GM23338 (cell line): ENCODE measurements at regions not wholly inside any gene's neighbourhood (a gene's known extent, or its start where the extent isn't known, plus 50 kb on each side); places are given as distances from the start of the nearest gene placed in this dataset.

Source experiments
- ATAC-seq: fragments of 200-7000 bp; cut with Tn5 transposase; 3 replicates; pipeline ENCODE4 v1.9.1; 2020
- DNase-seq: peaks from one replicate; pipeline ENCODE4 v3.0.0-alpha.2; 2015; ENCODE audit warnings: low spot score
- H2AFZ ChIP-seq: fragments of 200-600 bp; sonication (generic); 2 replicates; pipeline ENCODE4 v1.8.0; 2016; ENCODE audit warnings: antibody characterized with exemption, mild to moderate bottlenecking, moderate library complexity
- H3F3A ChIP-seq: fragments of 200-600 bp; sonication (generic); replicated peaks from 2 replicates; pipeline ENCODE4 v1.8.0; 2017; ENCODE audit warnings: antibody characterized with exemption, mixed run types, low read depth
- H3K27ac ChIP-seq: fragments of 200-600 bp; sonication (generic); 2 replicates; pipeline ENCODE4 v1.6.1; 2016; ENCODE audit warnings: low read depth
- H3K27me3 ChIP-seq: fragments of 200-600 bp; sonication (generic); 2 replicates; pipeline ENCODE4 v1.8.0; 2016; ENCODE audit warnings: mild to moderate bottlenecking, mixed run types, moderate library complexity; ENCODE audit not compliant: insufficient read depth
- H3K36me3 ChIP-seq: fragments of 200-600 bp; sonication (generic); 2 replicates; pipeline ENCODE4 v1.8.0; 2016; ENCODE audit warnings: mild to moderate bottlenecking; ENCODE audit not compliant: insufficient read depth
- H3K4me1 ChIP-seq: fragments of 200-600 bp; sonication (generic); 2 replicates; pipeline ENCODE4 v1.8.0; 2016; ENCODE audit warnings: mild to moderate bottlenecking, moderate library complexity; ENCODE audit not compliant: insufficient read depth
- H3K4me2 ChIP-seq: fragments of 200-600 bp; sonication (generic); 2 replicates; pipeline ENCODE4 v1.7.1; 2017; ENCODE audit warnings: mixed run types
- H3K4me3 ChIP-seq: fragments of 200-600 bp; sonication (generic); 2 replicates; pipeline ENCODE4 v1.6.1; 2016; ENCODE audit warnings: mixed run types
- H3K79me2 ChIP-seq: fragments of 200-600 bp; sonication (generic); replicated peaks from 2 replicates; pipeline ENCODE4 v1.8.0; 2017; ENCODE audit warnings: mild to moderate bottlenecking; ENCODE audit not compliant: insufficient read depth
- H3K9me2 ChIP-seq: fragments of 200-600 bp; sonication (generic); 2 replicates; pipeline ENCODE4 v1.8.0; 2017; ENCODE audit not compliant: insufficient read depth
- H4K20me1 ChIP-seq: fragments of 200-600 bp; sonication (generic); replicated peaks from 2 replicates; pipeline ENCODE4 v1.8.0; 2017; ENCODE audit warnings: mild to moderate bottlenecking; ENCODE audit not compliant: insufficient read depth
- H3K27ac Mint-ChIP-seq: 2 replicates; pipeline ENCODE4 v1.8.0; 2020; ENCODE audit warnings: inconsistent platforms, mild to moderate bottlenecking, moderate library complexity, mixed read lengths
- H3K27me3 Mint-ChIP-seq: 3 replicates; pipeline ENCODE4 v1.8.0; 2022; ENCODE audit warnings: low read depth, mild to moderate bottlenecking, moderate library complexity, mixed read lengths, inconsistent platforms; ENCODE audit not compliant: insufficient read depth, poor library complexity
- H3K36me3 Mint-ChIP-seq: 3 replicates; pipeline ENCODE4 v1.8.0; 2021; ENCODE audit warnings: low read depth, mild to moderate bottlenecking, inconsistent platforms, moderate library complexity, mixed read lengths
- H3K4me1 Mint-ChIP-seq: 3 replicates; pipeline ENCODE4 v1.8.0; 2020; ENCODE audit warnings: mild to moderate bottlenecking, inconsistent platforms, mixed read lengths
- H3K4me3 Mint-ChIP-seq: 3 replicates; pipeline ENCODE4 v1.8.0; 2021; ENCODE audit warnings: moderate library complexity, mild to moderate bottlenecking, inconsistent platforms, mixed read lengths
- H3K9me3 Mint-ChIP-seq: 3 replicates; pipeline ENCODE4 v1.8.0; 2020; ENCODE audit warnings: moderate library complexity, mild to moderate bottlenecking, inconsistent platforms, mixed read lengths
- CREB1 ChIP-seq: fragments of 250-450 bp; sonication (Bioruptor Pico); IDR thresholded peaks from 2 replicates; pipeline ENCODE4 v1.5.0; 2020; ENCODE audit warnings: low read depth, mild to moderate bottlenecking, moderate library complexity
- CTCF ChIP-seq, 2 experiments: fragments of 200-600 bp in 1 of 2; sonication (generic) in 1 of 2; conservative IDR thresholded peaks; 2 replicates each; pipeline versions ENCODE4 v1.5.1 to v1.6.1; 2016 to 2017; ENCODE audit warnings: antibody characterized with exemption in 2 of 2, low read depth in 2 of 2, mild to moderate bottlenecking in 2 of 2, moderate library complexity in 1 of 2
- EZH2 ChIP-seq: fragments of 200-600 bp; sonication (generic); IDR thresholded peaks from one replicate; pipeline ENCODE4 v1.8.0; 2017; ENCODE audit warnings: antibody characterized with exemption, mild to moderate bottlenecking, low read depth; ENCODE audit not compliant: unreplicated experiment
- EZH2phosphoT487 ChIP-seq: fragments of 200-600 bp; sonication (generic); IDR thresholded peaks from one replicate; pipeline ENCODE4 v1.8.1; 2018; ENCODE audit warnings: antibody characterized with exemption; ENCODE audit not compliant: unreplicated experiment
- JUNB ChIP-seq: IDR thresholded peaks from one replicate; pipeline ENCODE4 v1.6.1; 2016; ENCODE audit warnings: antibody characterized with exemption; ENCODE audit not compliant: unreplicated experiment
- NANOG ChIP-seq: IDR thresholded peaks from 2 replicates; pipeline ENCODE4 v1.6.1; 2016; ENCODE audit warnings: antibody characterized with exemption, borderline replicate concordance
- POLR2AphosphoS5 ChIP-seq: IDR thresholded peaks from 2 replicates; pipeline ENCODE4 v1.6.1; 2016; ENCODE audit warnings: antibody characterized with exemption, low read depth
- STAT1 ChIP-seq: IDR thresholded peaks from one replicate; pipeline ENCODE4 v1.6.1; 2016; ENCODE audit warnings: antibody characterized with exemption; ENCODE audit not compliant: unreplicated experiment
- ZNF114 ChIP-seq: fragments of 250-450 bp; sonication (Bioruptor Pico); IDR thresholded peaks from 2 replicates; pipeline ENCODE4 v1.5.0; 2020; ENCODE audit warnings: mild to moderate bottlenecking, moderate library complexity
- ZNF331 ChIP-seq: fragments of 250-450 bp; sonication (Bioruptor Pico); IDR thresholded peaks from 2 replicates; pipeline ENCODE4 v1.5.0; 2020; ENCODE audit warnings: low read depth, mild to moderate bottlenecking, moderate library complexity

DNA sequence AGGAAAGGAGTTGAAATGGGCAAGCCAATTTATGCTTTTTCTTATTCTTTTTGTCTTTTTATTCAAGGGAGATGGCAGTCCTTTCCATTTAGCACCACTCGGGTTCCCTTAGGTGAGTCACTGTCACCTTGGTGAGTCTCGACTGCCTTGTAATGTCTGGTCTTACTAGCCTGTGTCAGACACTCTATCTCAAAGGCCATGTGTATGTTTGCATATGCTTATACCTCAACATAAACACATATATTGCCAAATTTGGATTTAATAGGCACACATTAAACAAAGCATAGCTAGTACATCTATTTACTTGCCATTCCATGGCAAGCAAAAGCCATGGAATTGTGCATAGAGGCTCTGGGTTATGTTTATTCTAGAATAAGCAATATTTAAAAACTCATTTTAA lies 624.9 kb upstream of the FOXG1 start:
- no peaks in the 10 kb centered on the region for H3F3A ChIP-seq
- H2AFZ ChIP-seq, result no peak overlapping the region
- no peaks in the 10 kb centered on the region for H3K36me3 Mint-ChIP-seq
- peaks cover 4% of the 10 kb centered on the region; the same call in 2 of the 3 replicates for H3K4me1 Mint-ChIP-seq
- no peaks in the 10 kb centered on the region for H3K36me3 ChIP-seq
- H3K4me2 ChIP-seq, result no peak overlapping the region
- no peaks in the 10 kb centered on the region for H3K9me3 Mint-ChIP-seq
- no peak overlapping the region for H3K4me3 ChIP-seq
- no peaks in the 10 kb centered on the region for H3K9me2 ChIP-seq
- no peak overlapping the region for H3K4me3 Mint-ChIP-seq
- H3K27ac Mint-ChIP-seq, result no peak overlapping the region
- no peaks in the 10 kb centered on the region for H3K79me2 ChIP-seq
- no peak overlapping the region for H3K27ac ChIP-seq
- H3K4me1 ChIP-seq, result no peaks in the 10 kb centered on the region
- peaks cover 3% of the 10 kb centered on the region for H3K27me3 Mint-ChIP-seq
- no peak for DNase-seq
- H3K27me3 ChIP-seq, result no peaks in the 10 kb centered on the region
- no peaks in the 10 kb centered on the region for H4K20me1 ChIP-seq
- no peak for ATAC-seq
- TF ChIP-seq ZNF331 (CRISPR knock-in tag), result no peak
- no peak for TF ChIP-seq EZH2phosphoT487
- no peak for TF ChIP-seq JUNB
- TF ChIP-seq NANOG, result no peak

- no peak overlapping the region for H3K27ac ChIP-seq
- H3K9me2 ChIP-seq, result no peaks in the 10 kb centered on the region
- H3K4me2 ChIP-seq, result no peak overlapping the region
- H3K27me3 ChIP-seq, result no peaks in the 10 kb centered on the region
- no peaks in the 10 kb centered on the region for H3K27me3 Mint-ChIP-seq
- H3K79me2 ChIP-seq, result no peaks in the 10 kb centered on the region
- no peak for ATAC-seq
- no peak overlapping the region for H2AFZ ChIP-seq
- no peak overlapping the region for H3K4me3 Mint-ChIP-seq
- H3F3A ChIP-seq, result no peaks in the 10 kb centered on the region
- no peaks in the 10 kb centered on the region for H3K36me3 ChIP-seq
- no peaks in the 10 kb centered on the region for H3K36me3 Mint-ChIP-seq
- TF ChIP-seq CREB1 (no peak), CTCF (conservative IDR thresholded peaks at IDR 0.05; ENCODE audit: low read depth in 2 of 2) (peak; percentile 61 to 82)
- no peaks in the 10 kb centered on the region for H4K20me1 ChIP-seq
- H3K4me1 Mint-ChIP-seq, result peaks cover 4% of the 10 kb centered on the region; the same call in 2 of the 3 replicates
- H3K4me3 ChIP-seq, result no peak overlapping the region
- no peak overlapping the region for H3K27ac Mint-ChIP-seq
- H3K4me1 ChIP-seq, result no peaks in the 10 kb centered on the region
- peak; percentile 57 for DNase-seq
- no peaks in the 10 kb centered on the region for H3K9me3 Mint-ChIP-seq
Measured at GRCh38 chr14:28142400-28143015, 624.1 kb upstream of the FOXG1 start.

GRCh38 chr14:28143316-28143715 lies 623.3 kb upstream of the FOXG1 start:
- Histone ChIP-seq H3K4me3 (no peak overlapping the region), H3K36me3 (no peaks in the 10 kb centered on the region), H3K4me1 (no peaks in the 10 kb centered on the region), H4K20me1 (no peaks in the 10 kb centered on the region), H3F3A (no peaks in the 10 kb centered on the region), H3K27ac (no peak overlapping the region), H3K79me2 (no peaks in the 10 kb centered on the region), H2AFZ (no peak overlapping the region), H3K9me2 (no peaks in the 10 kb centered on the region), H3K4me2 (no peak overlapping the region), H3K27me3 (no peaks in the 10 kb centered on the region)
- H3K27me3 Mint-ChIP-seq, result no peaks in the 10 kb centered on the region
- H3K9me3 Mint-ChIP-seq, result no peaks in the 10 kb centered on the region
- H3K4me1 Mint-ChIP-seq, result peaks cover 4% of the 10 kb centered on the region; the same call in 2 of the 3 replicates
- no peak overlapping the region for H3K4me3 Mint-ChIP-seq
- ATAC-seq, result peak; percentile 39; the same call in 2 of the 3 replicates
- DNase-seq, result peak; percentile 31
- no peak for TF ChIP-seq ZNF331 (CRISPR knock-in tag)
- no peak for TF ChIP-seq POLR2AphosphoS5
- TF ChIP-seq NANOG, result no peak
- TF ChIP-seq EZH2phosphoT487, result no peak
- TF ChIP-seq STAT1, result no peak
- no peak for TF ChIP-seq EZH2
- TF ChIP-seq JUNB, result no peak
- TF ChIP-seq CTCF (conservative IDR thresholded peaks at IDR 0.05; ENCODE audit: low read depth in 2 of 2), result no peak
- no peak for TF ChIP-seq ZNF114 (CRISPR knock-in tag)
- no peak overlapping the region for H3K27ac Mint-ChIP-seq
- no peaks in the 10 kb centered on the region for H3K36me3 Mint-ChIP-seq
